HG02798 (cell line): ENCODE measurements at regions not wholly inside any gene's neighbourhood (a gene's known extent, or its start where the extent isn't known, plus 50 kb on each side); places are given as distances from the start of the nearest gene placed in this dataset.
A peak's percentile ranks its signal among the peaks of the same experiment; 100 is the strongest.

Experiments used
- ATAC-seq: cut with Tn5 transposase; IDR thresholded peaks from one replicate; pipeline ENCODE4 v1.9.1; 2021; ENCODE audit warnings: mild to moderate bottlenecking; ENCODE audit not compliant: unreplicated experiment, poor library complexity

DNA sequence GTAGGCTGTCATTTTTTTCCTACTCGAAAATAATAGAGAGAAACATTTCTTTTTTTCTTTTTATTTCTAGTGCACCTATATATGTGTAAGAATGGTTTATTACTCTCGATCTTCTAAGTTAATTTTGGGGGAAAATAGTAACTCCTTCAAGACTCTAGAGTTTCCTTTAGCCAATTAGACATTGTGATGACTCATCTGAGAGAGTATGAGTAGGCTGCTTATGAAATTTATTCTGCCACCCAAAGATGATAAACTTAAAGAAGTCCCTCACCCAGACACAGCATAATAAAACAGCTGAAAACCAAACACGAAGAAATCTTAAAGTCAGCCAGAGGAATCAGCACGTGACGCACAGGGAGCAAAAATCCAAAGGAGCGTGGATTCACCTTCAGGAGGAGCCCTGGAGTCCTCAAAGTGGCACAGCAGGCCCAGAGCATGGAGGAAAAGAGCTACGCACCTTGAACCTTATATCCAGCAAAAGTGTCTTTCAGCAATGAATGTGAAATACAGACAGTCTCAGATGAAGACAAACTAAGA is 81.9 kb downstream of the ERMARD start:
- ATAC-seq, result no peak

DNA sequence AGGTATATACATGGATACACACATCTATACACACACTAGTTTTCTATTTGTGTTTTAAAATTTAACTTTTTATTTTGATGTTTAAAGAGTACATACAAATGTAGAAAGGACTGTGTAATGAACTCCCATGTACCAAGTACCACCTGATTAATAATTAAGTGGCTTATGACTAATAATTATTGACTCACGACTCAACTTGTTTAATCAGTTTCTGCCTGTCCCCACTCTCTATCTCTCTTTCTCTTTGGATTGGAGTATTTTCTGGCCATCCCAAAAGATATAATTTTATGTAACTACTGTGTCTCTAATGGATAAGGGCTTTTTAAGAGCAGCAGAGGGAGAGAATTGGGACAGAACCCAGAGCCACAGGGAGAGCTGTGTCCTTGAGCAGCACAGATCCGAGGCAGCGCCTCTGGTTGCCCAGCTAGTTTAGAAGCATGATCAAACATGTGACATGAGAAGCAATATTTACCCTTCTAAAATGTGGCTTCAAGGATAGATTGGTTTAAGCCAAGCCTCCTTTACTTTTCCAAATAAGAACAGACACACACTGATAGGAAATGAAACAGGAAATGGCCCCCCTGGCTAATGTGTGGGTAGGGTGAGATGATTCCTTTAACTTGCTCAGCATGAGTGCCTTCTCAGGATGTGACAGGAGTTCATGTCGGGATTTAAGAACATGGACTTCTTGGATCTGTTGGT is 81.0 kb downstream of the ERMARD start:
- no peak for ATAC-seq

DNA sequence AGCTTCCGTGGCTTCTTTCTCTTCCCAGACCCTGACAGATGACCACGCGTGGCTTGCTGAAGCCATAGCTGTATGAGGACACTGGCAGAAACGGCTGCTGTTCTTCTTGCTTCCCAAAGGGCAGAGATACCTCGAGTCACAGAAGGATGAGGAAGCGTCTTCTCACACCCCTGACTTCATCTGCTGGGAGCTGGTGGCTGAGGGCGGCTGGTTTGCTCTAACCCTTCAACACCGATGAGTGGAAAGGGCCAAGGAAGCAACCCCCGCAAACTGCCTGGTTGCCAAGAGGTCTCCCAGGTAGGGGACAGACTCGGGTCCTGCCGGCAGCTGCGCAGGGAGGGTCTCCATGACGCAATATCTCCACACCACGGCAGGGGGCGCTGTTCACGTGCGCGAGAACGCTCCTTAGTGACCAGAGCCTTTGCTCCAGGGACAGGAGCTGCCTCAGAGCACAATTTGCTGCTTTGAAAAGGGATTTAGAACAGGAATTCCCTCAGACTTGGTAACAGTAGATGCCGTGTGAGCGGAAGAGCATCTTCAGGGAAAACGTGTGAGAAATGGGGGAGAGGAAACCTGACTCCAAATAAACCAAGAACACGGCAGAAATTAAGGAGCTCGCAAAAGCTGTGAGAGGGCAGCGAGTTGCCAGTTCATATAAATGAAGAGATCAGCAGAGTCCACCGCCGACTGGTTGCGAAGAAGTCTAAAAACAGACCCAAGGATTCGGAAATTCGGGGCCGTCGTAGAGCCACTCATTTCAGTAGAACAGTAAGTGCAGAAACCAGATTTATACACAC is 80.2 kb downstream of the ERMARD start:
- ATAC-seq, result peak; percentile 55
